GM12878 (cell line): ENCODE measurements at regions not wholly inside any gene's neighbourhood (a gene's known extent, or its start where the extent isn't known, plus 50 kb on each side); places are given as distances from the start of the nearest gene placed in this dataset.

ENCODE experiments used
- ATAC-seq: fragments of 200-7000 bp; cut with Tn5 transposase; 3 replicates; pipeline ENCODE4 v1.9.1; 2020; ENCODE audit warnings: mild to moderate bottlenecking, moderate library complexity
- BruUV-seq: library from RNA; stranded (reverse); fragments of 400-500 nt; replicated peaks from 2 replicates; lab custom pipeline; 2021; lab: Mats Ljungman, UMichigan
- CTCF ChIA-PET: fragments of 300-600 bp; sonication (Branson Sonifier 250); formaldehyde crosslinking; extraction: SDS; loops from one replicate; lab custom pipeline; 2021; ENCODE audit warnings: inconsistent platforms; lab: Yijun Ruan, JAX
- POLR2A ChIA-PET: fragments of 350-600 bp; formaldehyde crosslinking; extraction: SDS; loops from one replicate; lab custom pipeline; 2021; ENCODE audit warnings: inconsistent platforms; lab: Charles Lee
- RAD21 ChIA-PET: fragments of 300-600 bp; sonication (Branson Sonifier 250); formaldehyde crosslinking; loops from one replicate; lab custom pipeline; 2023; ENCODE audit warnings: antibody characterized with exemption; ENCODE audit not compliant: unreplicated experiment; lab: Charles Lee
- SMC1A ChIA-PET: fragments of 300-600 bp; sonication (Branson Sonifier 250); formaldehyde crosslinking; loops from one replicate; lab custom pipeline; 2023; ENCODE audit not compliant: unreplicated experiment, uncharacterized antibody; lab: Charles Lee
- DNase-seq: peaks from one replicate; pipeline ENCODE4 v3.0.0-alpha.2; 2011; ENCODE audit warnings: low read depth, low spot score
- FAIRE-seq: peaks from 3 replicates; lab custom pipeline; 2011; peaks lifted over from hg19 to GRCh38; lab: Jason Lieb, UNC
- H2AFZ ChIP-seq: 2 replicates; pipeline ENCODE4 v1.6.0; 2011; ENCODE audit warnings: low read depth, low read length, control low read depth; ENCODE audit not compliant: control insufficient read depth
- H3K27ac ChIP-seq: 2 replicates; pipeline ENCODE4 v1.5.1; 2011; ENCODE audit warnings: control low read depth; ENCODE audit not compliant: control insufficient read depth, insufficient read depth
- H3K27me3 ChIP-seq, 2 experiments: replicated peaks in 1 of 2; 2 replicates each; pipeline versions ENCODE4 v1.6.0 to v1.6.1; 2011; ENCODE audit warnings: low read length in 1 of 2; ENCODE audit not compliant: control insufficient read depth in 2 of 2, insufficient read depth in 2 of 2
- H3K36me3 ChIP-seq, 2 experiments: 2 replicates each; pipeline ENCODE4 v1.5.1; 2011; ENCODE audit warnings: low read length in 1 of 2; ENCODE audit not compliant: control insufficient read depth in 2 of 2, insufficient read depth in 2 of 2
- H3K4me1 ChIP-seq: 2 replicates; pipeline ENCODE4 v1.6.1; 2011; ENCODE audit warnings: mild to moderate bottlenecking, low read length, moderate library complexity, mixed read lengths; ENCODE audit not compliant: control insufficient read depth, insufficient read depth
- H3K4me2 ChIP-seq: 2 replicates; pipeline ENCODE4 v1.6.0; 2011; ENCODE audit warnings: control low read depth; ENCODE audit not compliant: control insufficient read depth, insufficient read depth
- H3K4me3 ChIP-seq: fragments of 200-600 bp; sonication (generic); 2 replicates; pipeline ENCODE4 v1.5.1; 2016
- H3K79me2 ChIP-seq: 2 replicates; pipeline ENCODE4 v1.6.0; 2011; ENCODE audit warnings: low read length; ENCODE audit not compliant: control insufficient read depth, insufficient read depth
- H3K9ac ChIP-seq: 2 replicates; pipeline ENCODE4 v1.8.0; 2011; ENCODE audit warnings: low read length, control low read depth, mixed read lengths; ENCODE audit not compliant: control insufficient read depth, insufficient read depth
- H3K9me3 ChIP-seq: replicated peaks from 3 replicates; pipeline ENCODE4 v1.5.1; 2011; ENCODE audit warnings: mild to moderate bottlenecking, low read length; ENCODE audit not compliant: control insufficient read depth, insufficient read depth
- H4K20me1 ChIP-seq: 2 replicates; pipeline ENCODE4 v1.6.0; 2011; ENCODE audit not compliant: control insufficient read depth, insufficient read depth
- CEBPB ChIP-seq, 2 experiments: fragments of 150-350 bp in 1 of 2; IDR thresholded peaks; 2 replicates each; pipeline ENCODE4 v1.6.1; 2012 to 2014; ENCODE audit warnings: low read depth in 2 of 2, low read length in 2 of 2, borderline replicate concordance in 1 of 2, inconsistent platforms in 1 of 2
- CREB1 ChIP-seq: IDR thresholded peaks from 2 replicates; pipeline ENCODE4 v1.6.1; 2012; ENCODE audit warnings: low read depth, mild to moderate bottlenecking, inconsistent platforms
- CREM ChIP-seq: IDR thresholded peaks from 2 replicates; pipeline ENCODE4 v1.6.1; 2014; ENCODE audit warnings: antibody characterized with exemption, low read depth
- CUX1 ChIP-seq: IDR thresholded peaks from 2 replicates; pipeline ENCODE4 v1.6.1; 2012; ENCODE audit warnings: improper control_type of control experiment, low read depth, low read length; ENCODE audit not compliant: insufficient replicate concordance
- FOXK2 ChIP-seq: fragments of 450-650 bp; IDR thresholded peaks from 2 replicates; pipeline ENCODE4 v1.6.1; 2017; ENCODE audit warnings: mild to moderate bottlenecking, moderate library complexity
- NFYA ChIP-seq: IDR thresholded peaks from 2 replicates; pipeline ENCODE4 v1.6.1; 2011; ENCODE audit warnings: low read depth, mild to moderate bottlenecking, low read length, improper control_type of control experiment, borderline replicate concordance
- RAD51 ChIP-seq: fragments of 450-650 bp; IDR thresholded peaks from 2 replicates; pipeline ENCODE4 v1.6.1; 2016; ENCODE audit warnings: moderate library complexity, mild to moderate bottlenecking, inconsistent platforms
- TAF1 ChIP-seq: IDR thresholded peaks from 2 replicates; pipeline ENCODE4 v1.6.1; 2011; ENCODE audit warnings: mild to moderate bottlenecking, low read depth, low read length, borderline replicate concordance
- ZNF274 ChIP-seq: IDR thresholded peaks from one replicate; pipeline ENCODE4 v1.8.0; 2011; ENCODE audit not compliant: insufficient read length, insufficient read depth
- ZNF384 ChIP-seq: IDR thresholded peaks from 2 replicates; pipeline ENCODE4 v1.6.1; 2012; ENCODE audit warnings: low read depth, mild to moderate bottlenecking, low read length, improper control_type of control experiment, borderline replicate concordance
- WGBS: methylation state at CpG from one replicate; pipeline ENCODE4 v1.1.6; 2016; ENCODE audit warnings: low lambda C conversion rate; ENCODE audit not compliant: insufficient replicate concordance, insufficient coverage; ENCODE audit errors: missing lambda C conversion rate; 5-methylcytosine and 5-hydroxymethylcytosine counted together
- in situ Hi-C: fragments of 300-500 bp; cut with MboI; formaldehyde crosslinking; loops from 9 replicates; pipeline ENCODE4 v1.14.3; 2018; ENCODE audit warnings: mixed read lengths
- intact Hi-C: fragments of 100-400 bp; cut with micrococcal nuclease; formaldehyde crosslinking; loops from one replicate; pipeline ENCODE4 v1.14.2; 2022; ENCODE audit not compliant: unreplicated experiment
- TF ChIP-seq, protein P1 (sequence below): IDR thresholded peaks from 2 replicates; pipeline ENCODE4 v1.6.1; 2012; ENCODE audit warnings: low read depth, low read length, improper control_type of control experiment
- TF ChIP-seq, protein P2 (sequence below): fragments of 450-650 bp; IDR thresholded peaks from 2 replicates; pipeline ENCODE4 v1.6.1; 2017; ENCODE audit warnings: mild to moderate bottlenecking, low read depth, inconsistent platforms; ENCODE audit not compliant: poor library complexity, severe bottlenecking
- TF ChIP-seq, protein P3 (sequence below): IDR thresholded peaks from 2 replicates; pipeline ENCODE4 v1.6.1; 2012; ENCODE audit warnings: low read length, inconsistent platforms

- TF ChIP-seq, protein P1, sequence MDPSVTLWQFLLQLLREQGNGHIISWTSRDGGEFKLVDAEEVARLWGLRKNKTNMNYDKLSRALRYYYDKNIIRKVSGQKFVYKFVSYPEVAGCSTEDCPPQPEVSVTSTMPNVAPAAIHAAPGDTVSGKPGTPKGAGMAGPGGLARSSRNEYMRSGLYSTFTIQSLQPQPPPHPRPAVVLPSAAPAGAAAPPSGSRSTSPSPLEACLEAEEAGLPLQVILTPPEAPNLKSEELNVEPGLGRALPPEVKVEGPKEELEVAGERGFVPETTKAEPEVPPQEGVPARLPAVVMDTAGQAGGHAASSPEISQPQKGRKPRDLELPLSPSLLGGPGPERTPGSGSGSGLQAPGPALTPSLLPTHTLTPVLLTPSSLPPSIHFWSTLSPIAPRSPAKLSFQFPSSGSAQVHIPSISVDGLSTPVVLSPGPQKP, result no peak
- TF ChIP-seq, protein P2, sequence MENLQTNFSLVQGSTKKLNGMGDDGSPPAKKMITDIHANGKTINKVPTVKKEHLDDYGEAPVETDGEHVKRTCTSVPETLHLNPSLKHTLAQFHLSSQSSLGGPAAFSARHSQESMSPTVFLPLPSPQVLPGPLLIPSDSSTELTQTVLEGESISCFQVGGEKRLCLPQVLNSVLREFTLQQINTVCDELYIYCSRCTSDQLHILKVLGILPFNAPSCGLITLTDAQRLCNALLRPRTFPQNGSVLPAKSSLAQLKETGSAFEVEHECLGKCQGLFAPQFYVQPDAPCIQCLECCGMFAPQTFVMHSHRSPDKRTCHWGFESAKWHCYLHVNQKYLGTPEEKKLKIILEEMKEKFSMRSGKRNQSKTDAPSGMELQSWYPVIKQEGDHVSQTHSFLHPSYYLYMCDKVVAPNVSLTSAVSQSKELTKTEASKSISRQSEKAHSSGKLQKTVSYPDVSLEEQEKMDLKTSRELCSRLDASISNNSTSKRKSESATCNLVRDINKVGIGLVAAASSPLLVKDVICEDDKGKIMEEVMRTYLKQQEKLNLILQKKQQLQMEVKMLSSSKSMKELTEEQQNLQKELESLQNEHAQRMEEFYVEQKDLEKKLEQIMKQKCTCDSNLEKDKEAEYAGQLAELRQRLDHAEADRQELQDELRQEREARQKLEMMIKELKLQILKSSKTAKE, result no peak
Measured at GRCh38 chr14:38770251-38770650, 332.8 kb downstream of the SEC23A start (continued).

- CTCF ChIA-PET, result no interaction called here
- SMC1A ChIA-PET, result no interaction called here
- RAD21 ChIA-PET, result no interaction called here
- intact Hi-C loops, result no loop called here
- Histone ChIP-seq H3K36me3 (no peaks in the 10 kb centered on the region), H3K79me2 (no peaks in the 10 kb centered on the region), H3K27ac (no peak overlapping the region), H3K9ac (no peak overlapping the region), H4K20me1 (no peaks in the 10 kb centered on the region), H2AFZ (no peak overlapping the region), H3K4me3 (no peak overlapping the region), H3K4me2 (no peak overlapping the region), H3K4me1 (no peaks in the 10 kb centered on the region), H3K9me3 (no peaks in the 10 kb centered on the region), H3K27me3 (no peaks in the 10 kb centered on the region)
- FAIRE-seq (no peak), ATAC-seq (no peak), DNase-seq (no peak)
- no TSS peak for BruUV-seq
- in situ Hi-C loops, result no loop called here
- POLR2A ChIA-PET, result no interaction called here
- 11% methylated on average over 2 of the region's 2 CpGs for WGBS
- no peak for TF ChIP-seq ZNF274
- no peak for TF ChIP-seq ZNF384
- TF ChIP-seq NFYA, result no peak
- no peak for TF ChIP-seq CUX1
- no peak for TF ChIP-seq CREB1
- no peak for TF ChIP-seq CREM
- no peak for TF ChIP-seq FOXK2
- TF ChIP-seq TAF1, result no peak
- TF ChIP-seq, protein P3, sequence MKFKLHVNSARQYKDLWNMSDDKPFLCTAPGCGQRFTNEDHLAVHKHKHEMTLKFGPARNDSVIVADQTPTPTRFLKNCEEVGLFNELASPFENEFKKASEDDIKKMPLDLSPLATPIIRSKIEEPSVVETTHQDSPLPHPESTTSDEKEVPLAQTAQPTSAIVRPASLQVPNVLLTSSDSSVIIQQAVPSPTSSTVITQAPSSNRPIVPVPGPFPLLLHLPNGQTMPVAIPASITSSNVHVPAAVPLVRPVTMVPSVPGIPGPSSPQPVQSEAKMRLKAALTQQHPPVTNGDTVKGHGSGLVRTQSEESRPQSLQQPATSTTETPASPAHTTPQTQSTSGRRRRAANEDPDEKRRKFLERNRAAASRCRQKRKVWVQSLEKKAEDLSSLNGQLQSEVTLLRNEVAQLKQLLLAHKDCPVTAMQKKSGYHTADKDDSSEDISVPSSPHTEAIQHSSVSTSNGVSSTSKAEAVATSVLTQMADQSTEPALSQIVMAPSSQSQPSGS, result no peak
- no peak for TF ChIP-seq CEBPB (IDR thresholded peaks at IDR 0.05; ENCODE audit: borderline replicate concordance in 1 of 2, low read depth in 2 of 2, low read length in 2 of 2)
- TF ChIP-seq RAD51, result no peak
Measured at GRCh38 chr14:38762845-38763244, 340.2 kb downstream of the SEC23A start.
